Neural cell (in vitro differentiated cells): ENCODE measurements at regions not wholly inside any gene's neighbourhood (a gene's known extent, or its start where the extent isn't known, plus 50 kb on each side); places are given as distances from the start of the nearest gene placed in this dataset.

Source experiments
- H2AFZ ChIP-seq: fragments of 200-600, 300-800 bp; sonication (generic), shearing (Covaris generic); 2 replicates; pipeline ENCODE4 v1.6.0; 2014; ENCODE audit warnings: low read depth, mild to moderate bottlenecking, antibody characterized with exemption, low read length, moderate library complexity
- H3F3A ChIP-seq: fragments of 200-600 bp; shearing (Covaris generic); 2 replicates; pipeline ENCODE4 v1.6.1; 2016; ENCODE audit warnings: mild to moderate bottlenecking, moderate library complexity, mixed read lengths, antibody characterized with exemption, low read length; ENCODE audit not compliant: insufficient read depth, poor library complexity, severe bottlenecking
- H3K27ac ChIP-seq: fragments of 200-600, 300-800 bp; sonication (generic), shearing (Covaris generic); 2 replicates; pipeline ENCODE4 v1.5.1; 2014; ENCODE audit warnings: mild to moderate bottlenecking, low read length, moderate library complexity
- H3K27me3 ChIP-seq: fragments of 300-800, 200-600 bp; sonication (generic), shearing (Covaris generic); 2 replicates; pipeline ENCODE4 v1.6.0; 2014; ENCODE audit warnings: mild to moderate bottlenecking, low read depth, low read length, moderate library complexity; ENCODE audit not compliant: insufficient read depth
- H3K36me3 ChIP-seq: fragments of 300-800, 200-600 bp; sonication (generic), shearing (Covaris generic); 2 replicates; pipeline ENCODE4 v1.5.1; 2014; ENCODE audit warnings: mild to moderate bottlenecking, antibody characterized with exemption, low read length, moderate library complexity; ENCODE audit not compliant: insufficient read depth
- H3K4me2 ChIP-seq: fragments of 300-800, 200-600 bp; sonication (generic), shearing (Covaris generic); 2 replicates; pipeline ENCODE4 v1.6.0; 2014; ENCODE audit warnings: mild to moderate bottlenecking, low read length
- H3K4me3 ChIP-seq: fragments of 300-800, 200-600 bp; sonication (generic), shearing (Covaris generic); 2 replicates; pipeline ENCODE4 v1.5.1; 2014; ENCODE audit warnings: mild to moderate bottlenecking, low read length, moderate library complexity
- H3K79me2 ChIP-seq: fragments of 200-600 bp; shearing (Covaris generic); replicated peaks from 2 replicates; pipeline ENCODE4 v1.6.0; 2014; ENCODE audit warnings: mild to moderate bottlenecking, low read length, moderate library complexity; ENCODE audit not compliant: insufficient read depth
- H3K9ac ChIP-seq: fragments of 300-800, 200-600 bp; sonication (generic), shearing (Covaris generic); 2 replicates; pipeline ENCODE4 v1.6.1; 2016; ENCODE audit warnings: mild to moderate bottlenecking, low read length, mixed read lengths
- H3K9me2 ChIP-seq: fragments of 200-600 bp; shearing (Covaris generic); 2 replicates; pipeline ENCODE4 v1.6.1; 2016; ENCODE audit warnings: mild to moderate bottlenecking, low read length, mixed read lengths; ENCODE audit not compliant: insufficient read depth
- H3K9me3 ChIP-seq: fragments of 200-600, 300-800 bp; sonication (generic), shearing (Covaris generic); 2 replicates; pipeline ENCODE4 v1.6.1; 2016; ENCODE audit warnings: mild to moderate bottlenecking, mixed run types, low read length, moderate library complexity, mixed read lengths
- H4K20me1 ChIP-seq: fragments of 200-600 bp; shearing (Covaris generic); 2 replicates; pipeline ENCODE4 v1.6.1; 2016; ENCODE audit warnings: mild to moderate bottlenecking, mixed run types; ENCODE audit not compliant: insufficient read depth
- EP300 ChIP-seq: fragments of 450-650 bp; conservative IDR thresholded peaks from 2 replicates; pipeline ENCODE4 v1.6.1; 2014; ENCODE audit warnings: antibody characterized with exemption, mild to moderate bottlenecking, moderate library complexity; ENCODE audit not compliant: poor library complexity, severe bottlenecking
- EZH2 ChIP-seq: fragments of 200-600, 300-800 bp; shearing (Covaris generic), sonication (generic); IDR thresholded peaks from 2 replicates; pipeline ENCODE4 v1.6.1; 2014; ENCODE audit warnings: antibody characterized with exemption, low read length, borderline replicate concordance, mild to moderate bottlenecking; ENCODE audit not compliant: insufficient read depth, poor library complexity, severe bottlenecking
- MXI1 ChIP-seq: fragments of 450-650 bp; conservative IDR thresholded peaks from 2 replicates; pipeline ENCODE4 v1.6.1; 2014; ENCODE audit warnings: antibody characterized with exemption, mild to moderate bottlenecking; ENCODE audit not compliant: poor library complexity, severe bottlenecking
- POLR2AphosphoS5 ChIP-seq: IDR thresholded peaks from 2 replicates; pipeline ENCODE4 v1.6.1; 2012
- RAD21 ChIP-seq: fragments of 450-650 bp; conservative IDR thresholded peaks from 2 replicates; pipeline ENCODE4 v1.6.1; 2014; ENCODE audit warnings: antibody characterized with exemption, mild to moderate bottlenecking, moderate library complexity
- SMC3 ChIP-seq: fragments of 450-650 bp; conservative IDR thresholded peaks from 2 replicates; pipeline ENCODE4 v1.6.1; 2014; ENCODE audit warnings: antibody characterized with exemption, mild to moderate bottlenecking, moderate library complexity; ENCODE audit not compliant: poor library complexity
- TAF1 ChIP-seq: IDR thresholded peaks from 2 replicates; pipeline ENCODE4 v1.6.1; 2012; ENCODE audit warnings: low read depth
- TF ChIP-seq, protein P1 (sequence below): IDR thresholded peaks from 2 replicates; pipeline ENCODE4 v1.6.1; 2012; ENCODE audit warnings: borderline replicate concordance
- TF ChIP-seq, protein P2 (sequence below): fragments of 450-650 bp; IDR thresholded peaks from 2 replicates; pipeline ENCODE4 v1.5.1; 2014; ENCODE audit warnings: antibody characterized with exemption, mild to moderate bottlenecking, moderate library complexity; ENCODE audit not compliant: poor library complexity, severe bottlenecking

- Histone ChIP-seq H3K9ac (no peak overlapping the region), H4K20me1 (no peaks in the 10 kb centered on the region), H3K36me3 (no peaks in the 10 kb centered on the region), H3K9me3 (no peaks in the 10 kb centered on the region), H3K27ac (no peak overlapping the region), H3K9me2 (no peaks in the 10 kb centered on the region), H3F3A (no peaks in the 10 kb centered on the region), H3K79me2 (no peaks in the 10 kb centered on the region), H3K27me3 (no peaks in the 10 kb centered on the region), H3K4me3 (no peak overlapping the region), H2AFZ (no peak overlapping the region), H3K4me2 (no peak overlapping the region)
- TF ChIP-seq, protein P1, sequence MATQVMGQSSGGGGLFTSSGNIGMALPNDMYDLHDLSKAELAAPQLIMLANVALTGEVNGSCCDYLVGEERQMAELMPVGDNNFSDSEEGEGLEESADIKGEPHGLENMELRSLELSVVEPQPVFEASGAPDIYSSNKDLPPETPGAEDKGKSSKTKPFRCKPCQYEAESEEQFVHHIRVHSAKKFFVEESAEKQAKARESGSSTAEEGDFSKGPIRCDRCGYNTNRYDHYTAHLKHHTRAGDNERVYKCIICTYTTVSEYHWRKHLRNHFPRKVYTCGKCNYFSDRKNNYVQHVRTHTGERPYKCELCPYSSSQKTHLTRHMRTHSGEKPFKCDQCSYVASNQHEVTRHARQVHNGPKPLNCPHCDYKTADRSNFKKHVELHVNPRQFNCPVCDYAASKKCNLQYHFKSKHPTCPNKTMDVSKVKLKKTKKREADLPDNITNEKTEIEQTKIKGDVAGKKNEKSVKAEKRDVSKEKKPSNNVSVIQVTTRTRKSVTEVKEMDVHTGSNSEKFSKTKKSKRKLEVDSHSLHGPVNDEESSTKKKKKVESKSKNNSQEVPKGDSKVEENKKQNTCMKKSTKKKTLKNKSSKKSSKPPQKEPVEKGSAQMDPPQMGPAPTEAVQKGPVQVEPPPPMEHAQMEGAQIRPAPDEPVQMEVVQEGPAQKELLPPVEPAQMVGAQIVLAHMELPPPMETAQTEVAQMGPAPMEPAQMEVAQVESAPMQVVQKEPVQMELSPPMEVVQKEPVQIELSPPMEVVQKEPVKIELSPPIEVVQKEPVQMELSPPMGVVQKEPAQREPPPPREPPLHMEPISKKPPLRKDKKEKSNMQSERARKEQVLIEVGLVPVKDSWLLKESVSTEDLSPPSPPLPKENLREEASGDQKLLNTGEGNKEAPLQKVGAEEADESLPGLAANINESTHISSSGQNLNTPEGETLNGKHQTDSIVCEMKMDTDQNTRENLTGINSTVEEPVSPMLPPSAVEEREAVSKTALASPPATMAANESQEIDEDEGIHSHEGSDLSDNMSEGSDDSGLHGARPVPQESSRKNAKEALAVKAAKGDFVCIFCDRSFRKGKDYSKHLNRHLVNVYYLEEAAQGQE, result no peak
- no peak for TF ChIP-seq SMC3
- no peak for TF ChIP-seq EZH2
- no peak for TF ChIP-seq TAF1
- no peak for TF ChIP-seq RAD21
- TF ChIP-seq, protein P2, sequence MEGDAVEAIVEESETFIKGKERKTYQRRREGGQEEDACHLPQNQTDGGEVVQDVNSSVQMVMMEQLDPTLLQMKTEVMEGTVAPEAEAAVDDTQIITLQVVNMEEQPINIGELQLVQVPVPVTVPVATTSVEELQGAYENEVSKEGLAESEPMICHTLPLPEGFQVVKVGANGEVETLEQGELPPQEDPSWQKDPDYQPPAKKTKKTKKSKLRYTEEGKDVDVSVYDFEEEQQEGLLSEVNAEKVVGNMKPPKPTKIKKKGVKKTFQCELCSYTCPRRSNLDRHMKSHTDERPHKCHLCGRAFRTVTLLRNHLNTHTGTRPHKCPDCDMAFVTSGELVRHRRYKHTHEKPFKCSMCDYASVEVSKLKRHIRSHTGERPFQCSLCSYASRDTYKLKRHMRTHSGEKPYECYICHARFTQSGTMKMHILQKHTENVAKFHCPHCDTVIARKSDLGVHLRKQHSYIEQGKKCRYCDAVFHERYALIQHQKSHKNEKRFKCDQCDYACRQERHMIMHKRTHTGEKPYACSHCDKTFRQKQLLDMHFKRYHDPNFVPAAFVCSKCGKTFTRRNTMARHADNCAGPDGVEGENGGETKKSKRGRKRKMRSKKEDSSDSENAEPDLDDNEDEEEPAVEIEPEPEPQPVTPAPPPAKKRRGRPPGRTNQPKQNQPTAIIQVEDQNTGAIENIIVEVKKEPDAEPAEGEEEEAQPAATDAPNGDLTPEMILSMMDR, result no peak
- TF ChIP-seq EP300, result no peak
- no peak for TF ChIP-seq POLR2AphosphoS5
Measured at GRCh38 chr2:11947956-11948355, 201.5 kb downstream of the LPIN1 start.

DNA sequence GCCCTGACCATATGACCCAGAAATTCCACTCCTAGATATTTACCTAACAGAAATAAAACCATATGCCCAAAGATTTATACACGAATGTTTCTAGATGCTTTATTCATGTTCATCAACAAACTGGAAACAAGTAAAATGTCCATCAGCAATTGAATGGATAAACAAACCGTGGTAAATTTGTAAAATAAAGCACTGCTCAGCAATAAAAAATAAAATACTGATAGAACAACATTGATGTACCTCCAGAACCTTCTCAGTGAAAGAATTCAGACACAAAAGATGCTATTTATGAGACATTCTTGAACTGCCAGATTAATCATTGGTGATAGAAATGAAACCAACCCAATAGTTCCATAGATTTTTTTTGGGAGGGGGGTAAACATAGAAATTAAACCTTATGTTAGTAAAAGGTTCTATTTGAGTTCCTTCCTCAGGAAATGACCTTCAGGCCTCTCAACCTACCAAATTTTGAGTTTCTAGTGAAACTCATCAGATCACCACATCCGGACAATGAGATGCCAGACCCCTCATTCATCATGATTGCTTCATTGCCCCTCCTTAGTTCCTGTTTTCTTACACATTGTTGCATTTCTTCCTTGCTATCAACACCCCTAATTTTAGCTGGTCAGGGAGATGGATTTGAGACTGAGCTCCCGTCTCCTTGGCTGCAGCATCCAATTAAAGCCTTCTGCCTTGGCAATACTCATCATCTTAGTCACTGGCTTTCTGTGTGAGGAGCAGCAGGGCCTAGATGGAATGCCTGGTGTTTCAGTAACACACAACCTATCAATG lies 203.5 kb downstream of the LPIN1 start:
- H3K79me2 ChIP-seq, result no peaks in the 10 kb centered on the region
- no peak overlapping the region for H3K4me3 ChIP-seq
- no peak overlapping the region for H2AFZ ChIP-seq
- no peaks in the 10 kb centered on the region for H3K36me3 ChIP-seq
- H4K20me1 ChIP-seq, result no peaks in the 10 kb centered on the region
- no peaks in the 10 kb centered on the region for H3K27me3 ChIP-seq
- H3K9ac ChIP-seq, result no peak overlapping the region
- no peak overlapping the region for H3K27ac ChIP-seq
- H3K9me2 ChIP-seq, result no peaks in the 10 kb centered on the region
- no peaks in the 10 kb centered on the region for H3K9me3 ChIP-seq
- H3F3A ChIP-seq, result no peaks in the 10 kb centered on the region
- no peak overlapping the region for H3K4me2 ChIP-seq
- TF ChIP-seq MXI1, result no peak
- TF ChIP-seq POLR2AphosphoS5, result no peak
- TF ChIP-seq SMC3, result no peak
- TF ChIP-seq EP300, result no peak
- TF ChIP-seq, protein P2, result no peak
